Thymus (tissue), 11 donors: ENCODE measurements at regions not wholly inside any gene's neighbourhood (a gene's known extent, or its start where the extent isn't known, plus 50 kb on each side); places are given as distances from the start of the nearest gene placed in this dataset.

Source experiments
- DNase-seq, 9 donors: peaks; one replicate each; pipeline ENCODE4 v3.0.0-alpha.2; 2013; ENCODE audit warnings: low spot score in 9 of 9, low read depth in 6 of 9, missing footprints in 1 of 9
- H3K27ac ChIP-seq, 2 donors: one replicate each; pipeline ENCODE4 v1.5.1; 2013; ENCODE audit warnings: control low read depth in 1 of 2, low read depth in 1 of 2, low read length in 1 of 2, mild to moderate bottlenecking in 1 of 2, moderate library complexity in 1 of 2
- H3K27me3 ChIP-seq, 2 donors: one replicate each; pipeline ENCODE4 v1.5.1; 2013; ENCODE audit warnings: low read length in 1 of 2; ENCODE audit not compliant: control insufficient read depth in 2 of 2, insufficient read depth in 1 of 2
- H3K36me3 ChIP-seq, 2 donors: one replicate each; pipeline ENCODE4 v1.5.1; 2013; ENCODE audit warnings: low read length in 1 of 2, mild to moderate bottlenecking in 1 of 2, moderate library complexity in 1 of 2; ENCODE audit not compliant: control insufficient read depth in 2 of 2, insufficient read depth in 2 of 2
- H3K4me1 ChIP-seq, 2 donors: one replicate each; pipeline ENCODE4 v1.5.1; 2013; ENCODE audit warnings: low read length in 2 of 2; ENCODE audit not compliant: control insufficient read depth in 2 of 2, insufficient read depth in 2 of 2
- H3K4me3 ChIP-seq, 2 donors: one replicate each; pipeline ENCODE4 v1.5.1; 2013; ENCODE audit warnings: low read length in 2 of 2, control low read depth in 1 of 2, mild to moderate bottlenecking in 1 of 2
- H3K9me3 ChIP-seq, 2 donors: one replicate each; pipeline ENCODE4 v1.5.1; 2013; ENCODE audit warnings: low read length in 1 of 2, mild to moderate bottlenecking in 1 of 2; ENCODE audit not compliant: control insufficient read depth in 2 of 2, insufficient read depth in 1 of 2
- WGBS: extraction: QIAGEN DNeasy Blood & Tissue Kit; methylation state at CpG from one replicate; pipeline ENCODE4 v1.1.7; 2013; 5-methylcytosine and 5-hydroxymethylcytosine counted together
- donor health status: healthy.

GRCh38 chr19:31991984-31992655 is 353.3 kb upstream of the ZNF507 start:
- Histone ChIP-seq H3K27ac (no peak overlapping the region), H3K4me3 (no peak overlapping the region), H3K9me3 (peaks cover 0 to 4% of the 10 kb centered on the region in 2 donors), H3K36me3 (no peaks in the 10 kb centered on the region), H3K27me3 (no peaks in the 10 kb centered on the region), H3K4me1 (no peaks in the 10 kb centered on the region)
- WGBS, result 95% methylated on average over 16 of the region's 16 CpGs
- no peak for DNase-seq

GRCh38 chr19:31992750-31993149 is 352.7 kb upstream of the ZNF507 start:
- WGBS, result 97% methylated on average over 3 of the region's 3 CpGs
- no peaks in the 10 kb centered on the region for H3K27me3 ChIP-seq
- H3K4me1 ChIP-seq, result no peaks in the 10 kb centered on the region
- no peaks in the 10 kb centered on the region for H3K36me3 ChIP-seq
- peaks cover 0 to 4% of the 10 kb centered on the region in 2 donors for H3K9me3 ChIP-seq
- no peak overlapping the region for H3K4me3 ChIP-seq
- DNase-seq, result no peak
- no peak overlapping the region for H3K27ac ChIP-seq

GRCh38 chr19:31995546-31995945 is 349.9 kb upstream of the ZNF507 start:
- DNase-seq, result no peak
- H3K27ac ChIP-seq, result no peak overlapping the region

GRCh38 chr19:32010071-32010470 is 335.3 kb upstream of the ZNF507 start:
- Histone ChIP-seq H3K36me3 (no peaks in the 10 kb centered on the region), H3K27me3 (no peaks in the 10 kb centered on the region), H3K4me1 (no peaks in the 10 kb centered on the region), H3K27ac (no peak overlapping the region), H3K4me3 (no peak overlapping the region), H3K9me3 (no peaks in the 10 kb centered on the region)
- DNase-seq, result no peak
- 90% methylated on average over 12 of the region's 12 CpGs for WGBS

More at GRCh38 chr19:31995546-31995945, 349.9 kb upstream of the ZNF507 start:
- Histone ChIP-seq H3K36me3 (no peaks in the 10 kb centered on the region), H3K4me1 (no peaks in the 10 kb centered on the region), H3K9me3 (no peaks in the 10 kb centered on the region), H3K27me3 (no peaks in the 10 kb centered on the region), H3K4me3 (no peak overlapping the region)

GRCh38 chr19:32012206-32012605 is 333.2 kb upstream of the ZNF507 start:
- H3K27me3 ChIP-seq, result no peaks in the 10 kb centered on the region
- no peaks in the 10 kb centered on the region for H3K36me3 ChIP-seq
- H3K27ac ChIP-seq, result no peak overlapping the region
- WGBS, result 84% methylated on average over 6 of the region's 6 CpGs
- no peaks in the 10 kb centered on the region for H3K9me3 ChIP-seq
- no peak for DNase-seq
- no peak overlapping the region for H3K4me3 ChIP-seq
- H3K4me1 ChIP-seq, result no peaks in the 10 kb centered on the region

- H3K27ac ChIP-seq, result no peak overlapping the region
- no peaks in the 10 kb centered on the region for H3K9me3 ChIP-seq
- H3K36me3 ChIP-seq, result no peaks in the 10 kb centered on the region
- no peak for DNase-seq
- no peaks in the 10 kb centered on the region for H3K27me3 ChIP-seq
- WGBS, result 76% methylated on average over 6 of the region's 6 CpGs
- no peaks in the 10 kb centered on the region for H3K4me1 ChIP-seq
- H3K4me3 ChIP-seq, result no peak overlapping the region
Measured at GRCh38 chr19:32012886-32013631, 332.4 kb upstream of the ZNF507 start.

- DNase-seq, result no peak
- no peak overlapping the region for H3K27ac ChIP-seq
- no peaks in the 10 kb centered on the region for H3K36me3 ChIP-seq
- peaks cover 0 to 3% of the 10 kb centered on the region in 2 donors for H3K9me3 ChIP-seq
- no peaks in the 10 kb centered on the region for H3K4me1 ChIP-seq
- whole genome bisulfite sequencing, result 85% methylated on average over 9 of the region's 9 CpGs
- no peak overlapping the region for H3K4me3 ChIP-seq
- no peaks in the 10 kb centered on the region for H3K27me3 ChIP-seq
Measured at GRCh38 chr19:32017176-32017953, 328.0 kb upstream of the ZNF507 start.

- Histone ChIP-seq H3K4me3 (no peak overlapping the region), H3K36me3 (no peaks in the 10 kb centered on the region), H3K27me3 (no peaks in the 10 kb centered on the region), H3K4me1 (no peaks in the 10 kb centered on the region), H3K27ac (no peak overlapping the region), H3K9me3 (peaks cover 0 to 3% of the 10 kb centered on the region in 2 donors)
- 36% methylated on average over 6 of the region's 6 CpGs for WGBS
- no peak for DNase-seq
Measured at GRCh38 chr19:32018014-32018413, 327.4 kb upstream of the ZNF507 start.

GRCh38 chr19:32020538-32020937 is 324.9 kb upstream of the ZNF507 start:
- DNase-seq, result no peak
- H3K4me1 ChIP-seq, result no peaks in the 10 kb centered on the region
- H3K27ac ChIP-seq, result no peak overlapping the region
- H3K27me3 ChIP-seq, result no peaks in the 10 kb centered on the region
- H3K4me3 ChIP-seq, result no peak overlapping the region
- H3K36me3 ChIP-seq, result no peaks in the 10 kb centered on the region
- peaks cover 0 to 3% of the 10 kb centered on the region in 2 donors for H3K9me3 ChIP-seq
- WGBS, result 51% methylated on average over 2 of the region's 2 CpGs
